ENCODE measurements at regions not wholly inside any gene's neighbourhood (a gene's known extent, or its start where the extent isn't known, plus 50 kb on each side); places are given as distances from the start of the nearest gene placed in this dataset.

DNA sequence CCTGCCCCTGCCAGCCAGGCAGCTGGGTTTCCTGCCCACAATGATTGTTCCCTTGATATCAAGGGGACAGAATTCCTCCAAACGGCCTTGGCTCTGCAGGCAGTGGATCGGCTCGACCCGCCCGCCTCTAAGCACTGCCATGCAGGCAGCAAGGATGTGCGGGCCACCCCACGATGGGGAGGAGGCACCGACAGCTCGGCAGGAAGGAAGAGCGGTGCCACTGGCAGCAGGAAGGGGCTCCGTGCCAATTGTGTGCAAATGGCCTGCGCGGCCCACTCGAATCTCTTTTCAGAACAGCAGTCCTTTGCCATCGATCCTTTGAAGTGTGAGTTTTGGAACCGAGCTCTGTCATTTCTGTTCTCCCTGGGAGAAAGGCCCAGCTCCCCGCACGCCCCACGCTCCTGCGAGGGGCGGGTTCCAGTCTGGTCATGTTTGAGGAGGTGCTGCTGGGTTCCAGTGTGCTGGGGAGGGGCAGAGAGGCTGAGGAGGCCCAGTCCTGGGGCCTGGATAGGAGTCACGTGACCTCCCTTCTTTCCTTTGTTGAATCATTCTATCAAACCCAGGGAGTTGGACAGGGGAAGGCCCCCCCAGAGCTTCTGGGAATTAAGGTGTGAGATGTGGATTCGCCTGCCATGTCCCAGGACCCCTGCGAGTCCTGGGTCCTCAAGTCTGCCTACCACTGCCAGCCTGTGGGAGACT, 406.0 kb downstream of the CTTN start:
- TF ChIP-seq, protein P1, sequence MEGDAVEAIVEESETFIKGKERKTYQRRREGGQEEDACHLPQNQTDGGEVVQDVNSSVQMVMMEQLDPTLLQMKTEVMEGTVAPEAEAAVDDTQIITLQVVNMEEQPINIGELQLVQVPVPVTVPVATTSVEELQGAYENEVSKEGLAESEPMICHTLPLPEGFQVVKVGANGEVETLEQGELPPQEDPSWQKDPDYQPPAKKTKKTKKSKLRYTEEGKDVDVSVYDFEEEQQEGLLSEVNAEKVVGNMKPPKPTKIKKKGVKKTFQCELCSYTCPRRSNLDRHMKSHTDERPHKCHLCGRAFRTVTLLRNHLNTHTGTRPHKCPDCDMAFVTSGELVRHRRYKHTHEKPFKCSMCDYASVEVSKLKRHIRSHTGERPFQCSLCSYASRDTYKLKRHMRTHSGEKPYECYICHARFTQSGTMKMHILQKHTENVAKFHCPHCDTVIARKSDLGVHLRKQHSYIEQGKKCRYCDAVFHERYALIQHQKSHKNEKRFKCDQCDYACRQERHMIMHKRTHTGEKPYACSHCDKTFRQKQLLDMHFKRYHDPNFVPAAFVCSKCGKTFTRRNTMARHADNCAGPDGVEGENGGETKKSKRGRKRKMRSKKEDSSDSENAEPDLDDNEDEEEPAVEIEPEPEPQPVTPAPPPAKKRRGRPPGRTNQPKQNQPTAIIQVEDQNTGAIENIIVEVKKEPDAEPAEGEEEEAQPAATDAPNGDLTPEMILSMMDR (conservative IDR thresholded peaks at IDR 0.05), result no peak
- no peak for TF ChIP-seq EZH2 (IDR thresholded peaks at IDR 0.05; ENCODE audit: low read depth)
